Neural progenitor cell (in vitro differentiated cells): ENCODE measurements at regions not wholly inside any gene's neighbourhood (a gene's known extent, or its start where the extent isn't known, plus 50 kb on each side); places are given as distances from the start of the nearest gene placed in this dataset.

Source experiments
- EZH2 ChIP-seq: fragments of 200-600 bp; sonication (generic); IDR thresholded peaks from 2 replicates; pipeline ENCODE4 v1.6.1; 2017; ENCODE audit warnings: antibody characterized with exemption, mild to moderate bottlenecking, moderate library complexity
- TF ChIP-seq, protein P1 (sequence below): fragments of 200-600 bp; sonication (generic); IDR thresholded peaks from 2 replicates; pipeline ENCODE4 v1.5.1; 2017; ENCODE audit warnings: antibody characterized with exemption, mild to moderate bottlenecking

DNA sequence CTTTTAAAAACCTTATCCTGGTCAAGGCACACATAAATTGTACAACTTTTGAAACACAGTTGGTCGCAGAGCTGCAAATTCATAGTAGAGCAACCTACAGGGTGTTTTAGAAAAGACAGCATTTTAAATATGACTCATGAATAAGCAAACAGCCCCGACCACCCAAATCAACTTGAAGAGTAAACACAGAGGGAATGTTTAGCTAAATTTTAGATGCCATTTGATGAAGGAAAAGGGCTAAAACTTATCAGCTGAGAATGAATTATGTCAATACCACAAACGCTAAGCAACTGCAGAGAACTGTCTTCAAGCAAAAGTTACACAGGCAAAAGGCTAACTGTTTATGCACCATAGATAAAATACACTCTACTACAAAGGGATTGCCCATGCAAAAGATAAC lies 427.5 kb upstream of the PSMD7 start:
- TF ChIP-seq EZH2, result no peak
- TF ChIP-seq, protein P1, sequence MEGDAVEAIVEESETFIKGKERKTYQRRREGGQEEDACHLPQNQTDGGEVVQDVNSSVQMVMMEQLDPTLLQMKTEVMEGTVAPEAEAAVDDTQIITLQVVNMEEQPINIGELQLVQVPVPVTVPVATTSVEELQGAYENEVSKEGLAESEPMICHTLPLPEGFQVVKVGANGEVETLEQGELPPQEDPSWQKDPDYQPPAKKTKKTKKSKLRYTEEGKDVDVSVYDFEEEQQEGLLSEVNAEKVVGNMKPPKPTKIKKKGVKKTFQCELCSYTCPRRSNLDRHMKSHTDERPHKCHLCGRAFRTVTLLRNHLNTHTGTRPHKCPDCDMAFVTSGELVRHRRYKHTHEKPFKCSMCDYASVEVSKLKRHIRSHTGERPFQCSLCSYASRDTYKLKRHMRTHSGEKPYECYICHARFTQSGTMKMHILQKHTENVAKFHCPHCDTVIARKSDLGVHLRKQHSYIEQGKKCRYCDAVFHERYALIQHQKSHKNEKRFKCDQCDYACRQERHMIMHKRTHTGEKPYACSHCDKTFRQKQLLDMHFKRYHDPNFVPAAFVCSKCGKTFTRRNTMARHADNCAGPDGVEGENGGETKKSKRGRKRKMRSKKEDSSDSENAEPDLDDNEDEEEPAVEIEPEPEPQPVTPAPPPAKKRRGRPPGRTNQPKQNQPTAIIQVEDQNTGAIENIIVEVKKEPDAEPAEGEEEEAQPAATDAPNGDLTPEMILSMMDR, result no peak
